Hematopoietic multipotent progenitor cell treated with erythropoietin and hydrocortisone succinate and interleukin-3 and kit ligand, for 4 days (in vitro differentiated cells): ENCODE measurements at regions not wholly inside any gene's neighbourhood (a gene's known extent, or its start where the extent isn't known, plus 50 kb on each side); places are given as distances from the start of the nearest gene placed in this dataset.
A peak's percentile ranks its signal among the peaks of the same experiment; 100 is the strongest.
"Not testable (repeated sequence)": the region's sequence is repeated elsewhere in the genome, so short reads cannot be mapped to it uniquely, and the experiment has no call there.

ENCODE experiments used
- DNase-seq: peaks from one replicate; pipeline ENCODE4 v3.0.0-alpha.2; 2015

- peak; percentile 1 for DNase-seq
Observed at GRCh38 chr6:26957399-26958127, 289.9 kb upstream of the PRSS16 start.

GRCh38 chr6:26961236-26961635 is 286.3 kb upstream of the PRSS16 start:
- DNase-seq, result not testable (repeated sequence)

- DNase-seq, result no peak
Observed at GRCh38 chr6:27002447-27002846, 245.1 kb upstream of the PRSS16 start.

GRCh38 chr6:27007020-27007419 is 240.5 kb upstream of the PRSS16 start:
- no peak for DNase-seq

- not testable (repeated sequence) for DNase-seq
Observed at GRCh38 chr6:27008613-27009012, 238.9 kb upstream of the PRSS16 start.

GRCh38 chr6:27014053-27014452 is 233.4 kb upstream of the PRSS16 start:
- DNase-seq, result not testable (repeated sequence)

GRCh38 chr6:27016689-27017088 is 230.8 kb upstream of the PRSS16 start:
- DNase-seq, result no peak

- DNase-seq, result not testable (repeated sequence)
Observed at GRCh38 chr6:27018401-27018800, 229.1 kb upstream of the PRSS16 start.

GRCh38 chr6:27019651-27020552 is 227.6 kb upstream of the PRSS16 start:
- DNase-seq, result peak; percentile 83

GRCh38 chr6:27020553-27020880 is 227.0 kb upstream of the PRSS16 start:
- no peak for DNase-seq

GRCh38 chr6:27023664-27024063 is 223.8 kb upstream of the PRSS16 start:
- no peak for DNase-seq

GRCh38 chr6:27025351-27025750 is 222.2 kb upstream of the PRSS16 start:
- no peak for DNase-seq

- no peak for DNase-seq
Observed at GRCh38 chr6:27026361-27026760, 221.1 kb upstream of the PRSS16 start.

- DNase-seq, result no peak
Observed at GRCh38 chr6:27031302-27031701, 216.2 kb upstream of the PRSS16 start.

GRCh38 chr6:27038498-27038897 is 209.0 kb upstream of the PRSS16 start:
- DNase-seq, result no peak

GRCh38 chr6:27040244-27041042 is 207.1 kb upstream of the PRSS16 start:
- no peak for DNase-seq

- no peak for DNase-seq
Observed at GRCh38 chr6:27043244-27043643, 204.3 kb upstream of the PRSS16 start.

- DNase-seq, result not testable (repeated sequence)
Observed at GRCh38 chr6:27045131-27045530, 202.4 kb upstream of the PRSS16 start.

- DNase-seq, result not testable (repeated sequence)
Observed at GRCh38 chr6:27047725-27048124, 199.8 kb upstream of the PRSS16 start.

- DNase-seq, result no peak
Observed at GRCh38 chr6:27049863-27050781, 197.4 kb upstream of the PRSS16 start.

GRCh38 chr6:27052082-27052730 is 195.3 kb upstream of the PRSS16 start:
- not testable (repeated sequence) for DNase-seq

GRCh38 chr6:27052731-27053082 is 194.8 kb upstream of the PRSS16 start:
- no peak for DNase-seq
